SIG-M5 treated with dmso at 0.1 percent for 504 hours (cell line): ENCODE measurements at regions not wholly inside any gene's neighbourhood (a gene's known extent, or its start where the extent isn't known, plus 50 kb on each side); places are given as distances from the start of the nearest gene placed in this dataset.

Experiments used
- DNase-seq: peaks from one replicate; lab custom pipeline; 2025; ENCODE audit not compliant: unreplicated experiment; lab: John Stamatoyannopoulos, UW

- no peak for DNase-seq
Observed at GRCh38 chr6:28732052-28732451, 191.7 kb downstream of the TRIM27 start.

- no peak for DNase-seq
Observed at GRCh38 chr6:28734443-28734959, 189.3 kb downstream of the TRIM27 start.

GRCh38 chr6:28736121-28736520 lies 187.7 kb downstream of the TRIM27 start:
- DNase-seq: no peak

DNA sequence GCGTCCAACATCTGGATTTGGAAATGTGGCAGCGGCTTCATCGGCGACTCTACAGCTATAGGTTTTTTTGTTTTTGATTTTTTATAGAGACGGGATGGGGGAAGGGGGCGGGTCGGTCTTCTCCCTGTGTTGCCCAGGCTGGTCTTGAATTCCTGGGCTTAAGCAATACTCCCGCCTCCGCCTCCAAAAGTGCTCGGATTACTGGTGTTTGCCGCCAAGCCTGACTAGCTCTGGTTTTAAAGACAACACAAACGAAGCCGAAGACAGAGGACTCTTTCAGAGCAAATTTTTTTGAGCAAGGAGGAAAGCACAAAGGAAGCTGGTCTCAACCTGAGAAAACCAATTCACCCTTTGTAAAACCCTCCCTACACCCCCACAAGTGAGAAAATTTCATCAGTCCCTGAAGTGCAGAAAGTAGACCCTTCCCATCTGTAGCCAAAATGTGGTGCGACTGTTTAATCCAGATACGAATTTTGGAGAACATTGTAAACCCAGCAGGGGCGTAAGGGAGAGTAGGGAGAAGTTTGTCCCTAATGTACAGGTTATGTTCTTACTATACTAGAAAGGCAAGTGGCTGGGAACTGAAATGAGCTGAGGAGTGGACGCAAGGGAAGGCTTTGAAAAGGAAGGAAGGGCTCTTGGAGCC lies 185.9 kb downstream of the TRIM27 start:
- no peak for DNase-seq

DNA sequence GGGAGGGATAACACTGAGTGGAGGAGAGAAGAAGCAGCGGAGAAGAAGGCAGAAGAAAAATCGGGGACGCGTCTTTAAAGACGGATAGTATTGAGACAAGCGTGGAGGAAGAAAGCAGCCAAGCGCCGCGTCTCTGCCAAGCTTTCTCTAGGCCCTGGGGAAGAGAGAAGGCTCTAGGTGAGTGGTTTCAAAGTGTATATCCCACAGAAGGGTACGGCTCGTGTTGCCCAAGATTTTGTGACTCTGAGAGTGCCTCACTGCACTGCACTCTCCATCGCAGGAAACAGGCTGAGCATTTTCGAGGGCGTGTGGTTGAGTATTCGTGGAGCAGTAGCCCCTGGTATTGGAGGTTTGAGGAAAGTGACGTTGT lies 185.4 kb downstream of the TRIM27 start:
- peak; percentile 30 for DNase-seq

GRCh38 chr6:28741363-28741762 lies 182.4 kb downstream of the TRIM27 start:
- DNase-seq: no peak

GRCh38 chr6:28742668-28743270 lies 181.0 kb downstream of the TRIM27 start:
- no peak for DNase-seq

- no peak for DNase-seq
Observed at GRCh38 chr6:28743271-28743789, 180.5 kb downstream of the TRIM27 start.

DNA sequence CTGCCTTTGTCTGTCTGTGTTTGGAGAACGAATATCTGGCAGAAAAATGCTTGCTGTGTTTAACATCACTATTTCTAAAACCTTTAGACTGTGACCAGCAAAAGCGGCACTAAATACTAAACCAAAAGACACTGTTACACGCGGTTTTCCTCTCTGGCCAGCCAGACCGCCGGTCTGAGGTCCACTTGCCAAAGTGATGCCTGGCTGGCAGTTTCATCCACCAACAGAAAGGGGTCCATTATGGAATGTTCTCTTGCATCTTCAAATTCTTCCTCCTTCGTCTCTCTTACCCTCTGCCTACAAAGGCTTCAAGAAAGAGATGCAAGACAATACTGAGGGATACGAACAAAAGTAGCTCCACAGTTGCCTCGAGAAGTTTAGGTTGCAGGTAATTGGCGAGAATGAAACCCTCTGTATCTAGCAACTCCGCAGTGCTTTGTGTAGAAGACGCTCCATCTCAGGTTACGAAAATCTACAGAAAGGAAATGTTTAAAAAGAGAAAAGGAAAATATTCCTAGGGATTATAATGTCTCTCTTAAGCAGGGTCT lies 176.6 kb downstream of the TRIM27 start:
- DNase-seq: no peak

DNA sequence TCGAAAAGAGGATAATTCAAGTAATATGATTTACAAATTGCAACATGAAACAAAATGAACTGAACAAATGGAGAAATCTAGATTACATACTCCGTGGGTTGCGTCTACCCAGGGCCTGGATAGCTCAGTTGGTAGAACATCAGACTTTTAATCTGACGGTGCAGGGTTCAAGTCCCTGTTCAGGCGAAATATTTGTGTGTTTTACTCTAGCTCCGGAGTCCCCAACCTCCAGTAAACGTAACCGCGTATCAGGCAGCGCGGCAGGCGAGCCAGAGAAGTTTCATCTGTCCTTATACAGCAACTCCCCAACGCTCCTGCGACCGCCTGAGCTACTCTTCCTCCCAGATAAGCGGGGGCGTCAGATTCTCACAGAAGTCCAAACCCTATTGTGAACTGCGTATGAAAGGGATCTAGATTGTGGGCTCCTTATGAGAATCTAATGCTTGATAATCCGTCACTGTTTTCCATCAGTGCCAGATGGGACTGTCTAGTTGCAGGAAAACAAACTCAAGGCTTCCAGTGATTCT lies 176.1 kb downstream of the TRIM27 start:
- no peak for DNase-seq

DNA sequence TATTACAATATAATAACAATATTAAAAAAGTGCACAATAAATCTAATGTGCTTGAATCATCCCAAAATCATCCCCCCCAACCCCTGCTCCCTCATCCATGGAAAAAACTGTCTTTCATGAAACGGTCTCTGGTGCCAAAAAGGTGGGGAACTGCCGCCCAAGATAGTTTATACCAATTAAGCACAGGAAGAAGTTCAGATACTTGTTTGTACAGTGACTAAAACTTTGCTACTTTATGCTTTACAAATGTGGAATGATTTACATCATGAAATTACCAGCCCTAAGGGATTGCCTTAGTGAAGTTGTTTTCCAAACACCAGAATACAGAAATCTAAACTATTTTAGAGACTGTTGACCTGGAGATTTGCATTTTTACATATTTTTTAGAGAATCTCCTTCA lies 175.6 kb downstream of the TRIM27 start:
- no peak for DNase-seq

DNA sequence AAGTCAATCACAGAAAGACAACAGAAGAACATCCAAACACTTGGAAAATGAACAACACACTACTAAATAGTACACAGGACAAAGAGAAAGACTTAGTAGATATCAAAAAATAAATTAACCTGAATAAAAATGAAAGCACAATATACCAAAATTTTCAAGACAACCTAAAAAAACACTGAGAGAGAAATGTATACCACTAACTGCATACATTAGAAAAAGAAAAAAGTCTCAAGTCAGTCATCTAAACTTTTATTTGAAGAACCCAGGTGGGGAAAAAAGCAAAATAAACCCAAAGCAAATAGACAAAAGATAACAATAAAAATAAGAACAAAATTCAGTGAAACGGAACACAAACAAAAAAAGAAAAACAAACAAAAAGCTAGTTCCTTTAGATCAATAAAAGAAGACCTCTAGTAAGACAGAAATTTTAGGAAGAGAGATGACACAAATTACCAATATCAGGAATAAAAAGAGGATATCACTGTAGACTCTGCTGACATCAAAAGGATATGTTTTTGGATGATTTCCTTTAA lies 172.8 kb downstream of the TRIM27 start:
- DNase-seq: no peak

GRCh38 chr6:28751514-28751913 lies 172.3 kb downstream of the TRIM27 start:
- DNase-seq: no peak

DNA sequence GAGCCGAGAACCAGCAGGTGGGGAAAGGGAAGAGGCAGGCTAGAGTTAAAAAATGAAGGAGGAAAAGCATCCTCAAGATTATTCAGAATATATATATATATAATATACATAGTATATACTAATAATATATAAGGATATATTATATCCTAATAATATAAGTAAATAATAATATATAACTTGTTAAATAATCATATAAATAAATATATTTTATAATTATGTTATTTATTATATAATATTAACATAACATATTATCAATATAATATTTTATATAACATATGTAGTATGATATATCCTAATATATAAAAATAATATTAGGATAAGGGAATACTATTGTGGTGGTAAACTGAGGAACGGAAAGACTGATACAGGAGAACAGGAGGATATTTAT lies 171.8 kb downstream of the TRIM27 start:
- no peak for DNase-seq

DNA sequence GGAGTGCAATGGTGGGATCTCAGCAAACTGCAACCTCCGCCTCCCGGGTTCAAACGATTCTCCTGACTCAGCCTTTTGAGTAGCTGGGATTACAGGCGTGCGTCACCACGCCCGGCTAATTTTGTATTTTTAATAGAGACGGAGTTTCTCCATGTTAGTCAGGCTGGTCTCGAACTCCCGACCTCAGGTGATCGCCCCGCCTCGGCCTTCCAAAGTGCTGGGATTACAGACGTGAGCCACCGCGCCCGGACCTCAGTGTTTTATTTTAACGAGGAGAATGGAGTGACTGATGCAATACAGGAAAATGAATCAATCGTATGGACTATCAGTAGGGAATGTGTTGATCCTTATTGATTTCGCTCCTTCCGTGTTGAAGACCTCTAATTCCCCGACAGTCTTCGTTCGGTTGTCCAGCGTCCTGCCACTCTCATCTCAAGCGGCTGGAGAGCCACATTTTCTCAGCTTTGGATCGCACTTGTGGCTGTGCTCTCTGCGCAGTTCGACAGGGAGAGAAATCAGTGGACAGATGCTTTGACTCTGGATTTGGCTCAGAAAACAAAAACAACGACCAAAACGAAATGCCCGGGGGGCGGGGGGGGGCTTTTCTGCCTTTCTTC lies 166.2 kb downstream of the TRIM27 start:
- no peak for DNase-seq

DNA sequence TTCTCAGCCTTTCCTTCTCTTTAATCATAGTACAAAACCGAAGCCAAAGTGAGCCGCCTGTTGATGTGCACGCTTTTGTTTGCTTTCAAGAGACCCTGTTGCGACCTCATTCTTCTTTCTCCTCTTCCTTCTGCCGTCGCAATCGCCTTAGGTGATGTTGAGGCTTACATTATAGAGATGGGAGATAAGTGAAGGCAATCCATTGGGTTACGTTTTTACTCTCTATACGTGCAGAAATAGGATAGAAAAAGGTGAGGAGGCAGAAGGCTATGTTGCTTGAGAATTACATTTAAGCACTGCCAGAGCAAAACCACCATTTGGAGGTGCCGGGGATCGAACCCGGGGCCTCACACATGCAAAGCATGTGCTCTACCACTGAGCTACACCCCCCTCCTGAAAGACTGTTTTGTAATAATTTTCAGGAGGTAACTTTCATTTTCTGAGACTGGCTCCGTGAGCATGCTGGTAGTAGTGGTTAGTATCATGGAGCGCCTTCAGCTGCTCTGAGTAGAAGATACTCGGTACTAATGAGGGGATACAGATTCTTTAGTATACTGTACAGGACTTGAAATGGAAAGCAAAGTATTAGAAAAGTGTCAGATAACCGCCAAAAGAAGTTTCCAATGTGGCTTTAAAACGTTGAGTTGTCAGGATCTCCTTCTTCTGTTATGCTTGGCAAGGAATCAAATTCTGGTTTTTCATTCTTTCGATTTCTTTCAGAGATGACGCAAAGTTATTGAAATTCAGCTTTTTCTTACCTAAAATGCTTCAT lies 165.6 kb downstream of the TRIM27 start:
- DNase-seq: no peak

- DNase-seq: no peak
Observed at GRCh38 chr6:28758818-28759235, 165.0 kb downstream of the TRIM27 start.

GRCh38 chr6:28764014-28764723 lies 159.6 kb downstream of the TRIM27 start:
- no peak for DNase-seq

- no peak for DNase-seq
Observed at GRCh38 chr6:28764761-28765282, 159.0 kb downstream of the TRIM27 start.

DNA sequence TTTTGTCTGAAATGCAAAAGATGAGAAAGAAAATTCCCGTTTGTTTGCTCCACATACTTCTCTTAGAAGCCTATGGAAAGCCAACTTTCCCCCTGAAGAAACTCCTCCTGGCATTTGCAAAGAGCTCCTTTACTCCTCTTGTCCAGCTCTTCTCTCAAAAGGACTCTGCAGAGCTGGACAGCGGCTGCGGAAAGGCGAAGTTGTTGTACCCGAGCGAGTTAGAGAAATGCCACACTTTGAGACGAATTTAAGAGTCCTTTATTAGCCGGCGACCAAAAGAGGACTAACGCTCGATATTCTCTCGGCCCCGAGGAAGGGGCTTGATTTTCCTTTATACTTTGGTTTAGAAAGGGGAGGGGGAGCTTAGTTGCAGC lies 157.8 kb downstream of the TRIM27 start:
- DNase-seq: no peak
